A549 (cell line): ENCODE measurements at regions not wholly inside any gene's neighbourhood (a gene's known extent, or its start where the extent isn't known, plus 50 kb on each side); places are given as distances from the start of the nearest gene placed in this dataset.

Experiments used
- ATAC-seq, 2 experiments: fragments of 200-7000 bp in 1 of 2; fragments of >200 bp in 1 of 2; cut with Nextera tagmentation in 1 of 2; cut with Tn5 transposase in 1 of 2; 3 replicates each; pipeline versions ENCODE4 v1.8.0 to v1.9.1; 2018 to 2020; ENCODE audit warnings: mild to moderate bottlenecking in 1 of 2, moderate library complexity in 1 of 2
- CTCF ChIA-PET: fragments of 300-600 bp; sonication (Branson Sonifier 250); formaldehyde crosslinking; extraction: SDS; loops from one replicate; lab custom pipeline; 2021; ENCODE audit warnings: antibody characterized with exemption, inconsistent platforms; lab: Yijun Ruan, JAX
- POLR2A ChIA-PET: fragments of 350-600 bp; formaldehyde crosslinking; extraction: SDS; loops from one replicate; lab custom pipeline; 2021; ENCODE audit warnings: antibody characterized with exemption, inconsistent platforms; lab: Yijun Ruan, JAX
- DNase-seq, 2 experiments: peaks; one replicate each; pipeline versions ENCODE4 v3.0.0 to v3.0.0-alpha.2; 2011 to 2016; ENCODE audit warnings: low read depth in 1 of 2, low spot score in 1 of 2
- FAIRE-seq: peaks from 2 replicates; lab custom pipeline; 2011; peaks lifted over from hg19 to GRCh38; lab: Jason Lieb, UNC
- H3K27ac ChIP-seq, 2 experiments: fragments of >200 bp; sonication (Bioruptor Twin); formaldehyde crosslinking; 3 replicates each; pipeline ENCODE4 v1.5.1; 2016 to 2017
- H3K4me1 ChIP-seq: fragments of >200 bp; sonication (Bioruptor Twin); formaldehyde crosslinking; 3 replicates; pipeline ENCODE4 v1.6.1; 2016
- H3K4me2 ChIP-seq: fragments of >200 bp; sonication (Bioruptor Twin); formaldehyde crosslinking; 3 replicates; pipeline ENCODE4 v1.6.1; 2016
- H3K4me3 ChIP-seq: fragments of >200 bp; sonication (Bioruptor Twin); formaldehyde crosslinking; 3 replicates; pipeline ENCODE4 v1.5.1; 2016
- H3K9me3 ChIP-seq: fragments of >200 bp; sonication (Bioruptor Twin); formaldehyde crosslinking; 3 replicates; pipeline ENCODE4 v1.6.1; 2016
- CBX8 ChIP-seq: fragments of 200-600 bp; sonication (generic); IDR thresholded peaks from 2 replicates; pipeline ENCODE4 v1.6.1; 2016
- CHD4 ChIP-seq: fragments of 200-600 bp; sonication (generic); IDR thresholded peaks from 2 replicates; pipeline ENCODE4 v1.6.1; 2016; ENCODE audit warnings: antibody characterized with exemption, mild to moderate bottlenecking, borderline replicate concordance
- EHF ChIP-seq: fragments of 250-450 bp; sonication (Bioruptor Pico); IDR thresholded peaks from 2 replicates; pipeline ENCODE4 v1.5.0; 2020; ENCODE audit warnings: mild to moderate bottlenecking
- EP300 ChIP-seq, 2 experiments: fragments of >200 bp; sonication (Bioruptor Twin); formaldehyde crosslinking; IDR thresholded peaks; 2 replicates in 1 of 2; 3 replicates in 1 of 2; pipeline ENCODE4 v1.6.1; 2016 to 2017
- FOSL2 ChIP-seq, 2 experiments: fragments of 450-650 bp in 1 of 2; fragments of >200 bp in 1 of 2; sonication (Bioruptor Twin) in 1 of 2; formaldehyde crosslinking; IDR thresholded peaks; 2 replicates each; pipeline versions ENCODE4 v1.5.0 to v1.6.1; 2016 to 2020; ENCODE audit warnings: mild to moderate bottlenecking in 1 of 2, moderate library complexity in 1 of 2
- FOXS1 ChIP-seq: fragments of 250-450 bp; sonication (Bioruptor Pico); IDR thresholded peaks from 2 replicates; pipeline ENCODE4 v1.5.0; 2020; ENCODE audit warnings: mild to moderate bottlenecking, moderate library complexity
- GATA3 ChIP-seq: IDR thresholded peaks from 2 replicates; pipeline ENCODE4 v1.6.1; 2012; ENCODE audit warnings: borderline replicate concordance
- KDM1A ChIP-seq: fragments of 200-600 bp; sonication (generic); IDR thresholded peaks from 2 replicates; pipeline ENCODE4 v1.6.1; 2016; ENCODE audit warnings: low read depth, mild to moderate bottlenecking
- MYC ChIP-seq: IDR thresholded peaks from 2 replicates; pipeline ENCODE4 v1.6.1; 2012; ENCODE audit warnings: mild to moderate bottlenecking, inconsistent platforms, low read length, improper control_type of control experiment, borderline replicate concordance
- NFE2L2 ChIP-seq: fragments of 150-350 bp; conservative IDR thresholded peaks from 2 replicates; pipeline ENCODE4 v1.6.1; 2014; ENCODE audit warnings: low read length
- PHF8 ChIP-seq: fragments of 200-600 bp; sonication (generic); IDR thresholded peaks from 2 replicates; pipeline ENCODE4 v1.6.1; 2016; ENCODE audit warnings: low read depth, mild to moderate bottlenecking, antibody characterized with exemption, moderate library complexity, borderline replicate concordance
- POLR2A ChIP-seq: IDR thresholded peaks from 2 replicates; pipeline ENCODE4 v1.6.1; 2012; ENCODE audit warnings: mild to moderate bottlenecking, low read length
- POLR2AphosphoS2 ChIP-seq: conservative IDR thresholded peaks from 2 replicates; pipeline ENCODE4 v1.6.1; 2012; ENCODE audit warnings: low read length, improper control_type of control experiment, inconsistent platforms
- RAD21 ChIP-seq, 2 experiments: fragments of >200 bp in 1 of 2; sonication (Bioruptor Twin) in 1 of 2; formaldehyde crosslinking in 1 of 2; IDR thresholded peaks in 1 of 2; conservative IDR thresholded peaks in 1 of 2; 2 replicates in 1 of 2; 3 replicates in 1 of 2; pipeline ENCODE4 v1.6.1; 2012 to 2018; ENCODE audit warnings: inconsistent platforms in 1 of 2
- RFX5 ChIP-seq: fragments of 450-650 bp; IDR thresholded peaks from 2 replicates; pipeline ENCODE4 v1.7.1; 2014; ENCODE audit warnings: antibody characterized with exemption, mild to moderate bottlenecking, moderate library complexity
- SMC3 ChIP-seq: fragments of >200 bp; sonication (Bioruptor Twin); formaldehyde crosslinking; IDR thresholded peaks from 3 replicates; pipeline ENCODE4 v1.6.1; 2018; ENCODE audit warnings: inconsistent platforms
- SREBF2 ChIP-seq: fragments of 450-650 bp; IDR thresholded peaks from 2 replicates; pipeline ENCODE4 v1.6.1; 2014; ENCODE audit warnings: mild to moderate bottlenecking, moderate library complexity
- TFCP2L1 ChIP-seq: fragments of 250-450 bp; sonication (Bioruptor Pico); IDR thresholded peaks from 2 replicates; pipeline ENCODE4 v1.5.0; 2021; ENCODE audit warnings: mild to moderate bottlenecking
- WGBS: methylation state at CpG from one replicate; pipeline ENCODE4 v1.1.6; 2017; ENCODE audit errors: missing lambda C conversion rate; 5-methylcytosine and 5-hydroxymethylcytosine counted together
- TF ChIP-seq, protein P1 (sequence below): fragments of 250-450 bp; sonication (Bioruptor Pico); IDR thresholded peaks from 2 replicates; pipeline ENCODE4 v1.5.0; 2020; ENCODE audit warnings: low read depth, mild to moderate bottlenecking, moderate library complexity
- TF ChIP-seq, protein P2 (sequence below): fragments of >200 bp; sonication (Bioruptor Twin); formaldehyde crosslinking; IDR thresholded peaks from 2 replicates; pipeline ENCODE4 v1.6.1; 2016
- TF ChIP-seq, protein P3 (sequence below): fragments of 450-650 bp; IDR thresholded peaks from 2 replicates; pipeline ENCODE4 v1.6.1; 2014; ENCODE audit warnings: antibody characterized with exemption
- TF ChIP-seq, protein P4 (sequence below): fragments of 150-350 bp; IDR thresholded peaks from 2 replicates; pipeline ENCODE4 v1.6.1; 2014; ENCODE audit warnings: low read depth, mild to moderate bottlenecking, low read length
- TF ChIP-seq, protein P5 (sequence below): IDR thresholded peaks from 2 replicates; pipeline ENCODE4 v1.6.1; 2012
- TF ChIP-seq, protein P6 (sequence below): fragments of >200 bp; sonication (Bioruptor Twin); formaldehyde crosslinking; IDR thresholded peaks from 3 replicates; pipeline ENCODE4 v1.6.1; 2016

DNA sequence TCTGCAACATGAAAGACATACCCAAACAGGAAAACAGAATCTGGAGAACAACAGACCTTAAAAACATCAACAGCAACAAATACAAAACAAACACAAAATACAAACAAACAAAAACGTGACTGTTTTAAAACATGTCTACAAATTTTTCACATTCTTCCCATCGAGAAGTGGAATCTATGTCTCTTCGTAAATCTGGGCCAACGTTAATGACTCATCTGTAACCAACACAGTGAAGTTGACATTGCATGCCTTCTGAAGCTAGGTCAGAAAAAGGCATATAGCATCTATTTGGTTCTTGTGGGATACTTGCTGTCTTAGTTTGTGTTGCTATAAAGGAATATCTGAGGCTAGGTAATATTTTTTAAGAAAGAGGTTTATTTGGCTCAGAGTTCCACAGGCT, 139.2 kb upstream of the FOXN2 start (continued):
- TF ChIP-seq POLR2AphosphoS2 (no peak), CBX8 (no peak), POLR2A (no peak)

DNA sequence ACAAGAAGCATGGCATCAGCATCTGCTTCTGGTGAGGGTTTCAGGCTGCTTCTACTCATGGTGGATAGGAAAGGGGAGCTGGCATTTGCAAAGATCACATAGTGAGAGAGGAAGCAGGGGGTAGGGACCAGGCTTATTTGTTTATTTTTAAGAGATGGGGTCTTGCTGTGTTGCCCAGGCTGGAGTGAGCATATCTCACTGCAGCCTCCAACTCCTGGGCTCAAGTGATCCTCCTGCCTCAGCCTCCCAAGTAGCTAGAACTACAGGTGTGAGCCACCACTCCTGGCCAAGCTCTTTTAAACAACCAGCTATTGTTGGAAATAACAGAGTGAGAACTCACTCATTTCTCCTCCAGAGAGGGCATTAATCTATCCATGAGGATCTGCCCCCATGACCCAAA, 138.8 kb upstream of the FOXN2 start:
- H3K4me2 ChIP-seq = no peak overlapping the region
- FAIRE-seq = no peak
- TF ChIP-seq FOSL2 (IDR thresholded peaks at IDR 0.05) = no peak
- no peak for TF ChIP-seq FOSL2 (CRISPR knock-in tag; IDR thresholded peaks at IDR 0.05)
- no peak for TF ChIP-seq FOXS1 (CRISPR knock-in tag)
- no peak for TF ChIP-seq PHF8
- TF ChIP-seq, protein P1, sequence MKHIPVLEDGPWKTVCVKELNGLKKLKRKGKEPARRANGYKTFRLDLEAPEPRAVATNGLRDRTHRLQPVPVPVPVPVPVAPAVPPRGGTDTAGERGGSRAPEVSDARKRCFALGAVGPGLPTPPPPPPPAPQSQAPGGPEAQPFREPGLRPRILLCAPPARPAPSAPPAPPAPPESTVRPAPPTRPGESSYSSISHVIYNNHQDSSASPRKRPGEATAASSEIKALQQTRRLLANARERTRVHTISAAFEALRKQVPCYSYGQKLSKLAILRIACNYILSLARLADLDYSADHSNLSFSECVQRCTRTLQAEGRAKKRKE (CRISPR knock-in tag) = no peak
- DNase-seq = no peak
- peaks cover 8% of the 10 kb centered on the region; the same call in 2 of the 3 replicates for H3K9me3 ChIP-seq
- POLR2A ChIA-PET = no interaction called here
- H3K4me1 ChIP-seq = peaks cover 7% of the 10 kb centered on the region; the same call in 1 of the 3 replicates
- CTCF ChIA-PET = interaction anchor here (1.0 kb wide), 1 partner anchor 70 kb away, joined by 4 read pairs; no protein-coding TSS in a partner anchor
- no peak overlapping the region for H3K27ac ChIP-seq
- H3K4me3 ChIP-seq = no peak overlapping the region
- ATAC-seq = no peak

DNA sequence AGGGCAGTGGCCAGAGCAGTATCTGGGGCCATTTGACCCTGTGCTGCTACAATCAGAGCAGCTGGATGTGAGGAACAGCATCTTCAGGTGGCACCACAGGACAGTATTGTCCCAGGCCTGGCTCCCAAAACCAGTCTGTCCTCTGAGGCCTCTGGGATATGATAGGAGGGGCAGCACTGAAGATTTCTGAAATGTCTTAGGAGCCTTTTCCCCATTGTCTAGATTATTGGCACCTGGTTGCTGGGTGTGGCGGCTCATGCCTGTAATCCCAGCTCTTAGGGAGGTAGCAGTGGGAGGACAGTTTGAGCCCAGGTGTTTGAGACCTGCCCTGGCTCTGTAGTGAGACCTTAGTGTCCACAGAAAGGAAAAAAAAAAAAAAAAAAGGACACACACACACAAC, 137.6 kb upstream of the FOXN2 start:
- ATAC-seq (no peak; a peak in 1 of 6 replicates), DNase-seq (no peak), FAIRE-seq (no peak)
- H3K4me2 ChIP-seq = no peak overlapping the region
- CTCF ChIA-PET = interaction anchor here (1.0 kb wide), 1 partner anchor 69 kb away, joined by 4 read pairs; no protein-coding TSS in a partner anchor
- H3K9me3 ChIP-seq = peaks cover 8% of the 10 kb centered on the region; the same call in 2 of the 3 replicates
- TF ChIP-seq, protein P2, sequence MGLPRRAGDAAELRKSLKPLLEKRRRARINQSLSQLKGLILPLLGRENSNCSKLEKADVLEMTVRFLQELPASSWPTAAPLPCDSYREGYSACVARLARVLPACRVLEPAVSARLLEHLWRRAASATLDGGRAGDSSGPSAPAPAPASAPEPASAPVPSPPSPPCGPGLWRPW = no peak
- TF ChIP-seq EP300 (IDR thresholded peaks at IDR 0.05) = no peak
- TF ChIP-seq RAD21 (conservative IDR thresholded peaks at IDR 0.05 in 1 of 2, IDR thresholded peaks at IDR 0.05 in 1 of 2) = no peak
- no peak for TF ChIP-seq FOXS1 (CRISPR knock-in tag)
- TF ChIP-seq, protein P1 (CRISPR knock-in tag) = no peak
- TF ChIP-seq SREBF2 = no peak
- TF ChIP-seq, protein P3, sequence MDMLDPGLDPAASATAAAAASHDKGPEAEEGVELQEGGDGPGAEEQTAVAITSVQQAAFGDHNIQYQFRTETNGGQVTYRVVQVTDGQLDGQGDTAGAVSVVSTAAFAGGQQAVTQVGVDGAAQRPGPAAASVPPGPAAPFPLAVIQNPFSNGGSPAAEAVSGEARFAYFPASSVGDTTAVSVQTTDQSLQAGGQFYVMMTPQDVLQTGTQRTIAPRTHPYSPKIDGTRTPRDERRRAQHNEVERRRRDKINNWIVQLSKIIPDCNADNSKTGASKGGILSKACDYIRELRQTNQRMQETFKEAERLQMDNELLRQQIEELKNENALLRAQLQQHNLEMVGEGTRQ = no peak
- no peak for TF ChIP-seq TFCP2L1 (CRISPR knock-in tag)
- TF ChIP-seq, protein P4, sequence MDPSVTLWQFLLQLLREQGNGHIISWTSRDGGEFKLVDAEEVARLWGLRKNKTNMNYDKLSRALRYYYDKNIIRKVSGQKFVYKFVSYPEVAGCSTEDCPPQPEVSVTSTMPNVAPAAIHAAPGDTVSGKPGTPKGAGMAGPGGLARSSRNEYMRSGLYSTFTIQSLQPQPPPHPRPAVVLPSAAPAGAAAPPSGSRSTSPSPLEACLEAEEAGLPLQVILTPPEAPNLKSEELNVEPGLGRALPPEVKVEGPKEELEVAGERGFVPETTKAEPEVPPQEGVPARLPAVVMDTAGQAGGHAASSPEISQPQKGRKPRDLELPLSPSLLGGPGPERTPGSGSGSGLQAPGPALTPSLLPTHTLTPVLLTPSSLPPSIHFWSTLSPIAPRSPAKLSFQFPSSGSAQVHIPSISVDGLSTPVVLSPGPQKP = no peak
- TF ChIP-seq RFX5 = no peak
- no peak for TF ChIP-seq KDM1A
- WGBS = 67% methylated on average over 1 of the region's 1 CpG
- H3K4me1 ChIP-seq = peaks cover 7% of the 10 kb centered on the region; the same call in 1 of the 3 replicates
- H3K4me3 ChIP-seq = no peak overlapping the region
- H3K27ac ChIP-seq = no peak overlapping the region
- POLR2A ChIA-PET = no interaction called here

DNA sequence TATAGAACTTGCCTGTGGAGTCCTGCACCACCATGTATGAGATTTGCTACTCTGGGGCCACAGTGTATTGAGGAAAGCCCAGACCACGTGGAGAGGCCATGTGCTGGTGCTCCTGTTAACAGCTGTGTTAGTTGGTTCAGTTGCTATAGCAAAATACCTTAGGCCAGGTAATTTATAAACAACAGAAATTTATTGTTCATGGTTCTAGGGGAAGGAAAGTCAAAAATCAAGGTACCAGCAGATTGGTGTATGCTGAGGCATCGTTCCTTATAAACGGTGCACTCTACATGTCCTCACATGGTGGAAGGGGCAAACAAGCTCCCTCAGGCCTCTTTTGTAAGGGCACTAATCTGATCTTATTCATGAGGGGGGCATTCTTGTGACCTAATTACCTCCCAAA, 135.9 kb upstream of the FOXN2 start:
- no peak overlapping the region for H3K4me3 ChIP-seq
- DNase-seq = no peak
- WGBS = 47% methylated on average over 3 of the region's 3 CpGs
- H3K4me2 ChIP-seq = no peak overlapping the region
- no peak overlapping the region for H3K27ac ChIP-seq
- peaks cover 7% of the 10 kb centered on the region; the same call in 1 of the 3 replicates for H3K4me1 ChIP-seq
- ATAC-seq = no peak
- POLR2A ChIA-PET = no interaction called here
- FAIRE-seq = no peak
- H3K9me3 ChIP-seq = peaks cover 8% of the 10 kb centered on the region; the same call in 2 of the 3 replicates
- CTCF ChIA-PET = interaction anchor here (0.6 kb wide), 1 partner anchor 56 kb away, joined by 3 read pairs; no protein-coding TSS in a partner anchor
- TF ChIP-seq, protein P2 = no peak
- TF ChIP-seq TFCP2L1 (CRISPR knock-in tag) (no peak), PHF8 (no peak), CHD4 (no peak), RAD21 (conservative IDR thresholded peaks at IDR 0.05 in 1 of 2, IDR thresholded peaks at IDR 0.05 in 1 of 2) (no peak), EHF (CRISPR knock-in tag) (no peak), FOSL2 (IDR thresholded peaks at IDR 0.05) (no peak), FOSL2 (CRISPR knock-in tag; IDR thresholded peaks at IDR 0.05) (no peak), SMC3 (no peak), GATA3 (no peak), EP300 (IDR thresholded peaks at IDR 0.05) (no peak), NFE2L2 (no peak), MYC (no peak)
- TF ChIP-seq, protein P5, sequence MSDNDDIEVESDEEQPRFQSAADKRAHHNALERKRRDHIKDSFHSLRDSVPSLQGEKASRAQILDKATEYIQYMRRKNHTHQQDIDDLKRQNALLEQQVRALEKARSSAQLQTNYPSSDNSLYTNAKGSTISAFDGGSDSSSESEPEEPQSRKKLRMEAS = no peak
- TF ChIP-seq, protein P4 = no peak
- TF ChIP-seq, protein P6, sequence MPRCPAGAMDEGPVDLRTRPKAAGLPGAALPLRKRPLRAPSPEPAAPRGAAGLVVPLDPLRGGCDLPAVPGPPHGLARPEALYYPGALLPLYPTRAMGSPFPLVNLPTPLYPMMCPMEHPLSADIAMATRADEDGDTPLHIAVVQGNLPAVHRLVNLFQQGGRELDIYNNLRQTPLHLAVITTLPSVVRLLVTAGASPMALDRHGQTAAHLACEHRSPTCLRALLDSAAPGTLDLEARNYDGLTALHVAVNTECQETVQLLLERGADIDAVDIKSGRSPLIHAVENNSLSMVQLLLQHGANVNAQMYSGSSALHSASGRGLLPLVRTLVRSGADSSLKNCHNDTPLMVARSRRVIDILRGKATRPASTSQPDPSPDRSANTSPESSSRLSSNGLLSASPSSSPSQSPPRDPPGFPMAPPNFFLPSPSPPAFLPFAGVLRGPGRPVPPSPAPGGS = no peak
